Uterus (tissue), 2 donors: ENCODE measurements at regions not wholly inside any gene's neighbourhood (a gene's known extent, or its start where the extent isn't known, plus 50 kb on each side); places are given as distances from the start of the nearest gene placed in this dataset.

Source experiments
- CTCF ChIP-seq, 4 experiments: fragments of 200-600 bp in 2 of 4; fragments of 450-650 bp in 2 of 4; sonication (generic) in 2 of 4; IDR thresholded peaks; one replicate each; pipeline ENCODE4 v1.5.1; 2016 to 2019; ENCODE audit warnings: antibody characterized with exemption in 4 of 4, mild to moderate bottlenecking in 2 of 4, moderate library complexity in 1 of 4
- POLR2A ChIP-seq, 2 donors: fragments of 450-650 bp; IDR thresholded peaks; one replicate each; pipeline ENCODE4 v1.6.1; 2016; ENCODE audit warnings: antibody characterized with exemption in 2 of 2, mild to moderate bottlenecking in 1 of 2, moderate library complexity in 1 of 2

DNA sequence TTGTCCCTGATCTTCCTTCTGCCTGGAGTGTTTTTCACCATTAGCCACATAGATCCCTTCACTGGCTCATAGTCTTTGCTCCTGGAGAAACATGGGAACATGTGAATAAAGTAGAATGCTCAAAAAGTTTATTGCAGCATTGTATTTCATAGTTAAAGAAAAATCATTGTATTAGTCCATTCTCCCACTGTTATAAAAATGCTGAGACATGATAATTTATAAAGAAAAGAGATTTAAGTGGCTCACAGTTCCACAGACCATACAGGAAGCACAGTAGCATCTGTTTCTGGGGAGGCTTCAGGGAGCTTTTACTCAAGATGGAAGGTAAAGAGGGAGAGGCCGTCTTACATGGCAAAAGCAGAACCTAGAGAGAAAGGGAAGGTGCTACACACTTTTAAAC lies 238.3 kb upstream of the OR4E1 start:
- TF ChIP-seq POLR2A (IDR thresholded peaks at IDR 0.05) (no peak), CTCF (IDR thresholded peaks at IDR 0.05) (no peak)
